ENCODE measurements at regions not wholly inside any gene's neighbourhood (a gene's known extent, or its start where the extent isn't known, plus 50 kb on each side); places are given as distances from the start of the nearest gene placed in this dataset.

DNA sequence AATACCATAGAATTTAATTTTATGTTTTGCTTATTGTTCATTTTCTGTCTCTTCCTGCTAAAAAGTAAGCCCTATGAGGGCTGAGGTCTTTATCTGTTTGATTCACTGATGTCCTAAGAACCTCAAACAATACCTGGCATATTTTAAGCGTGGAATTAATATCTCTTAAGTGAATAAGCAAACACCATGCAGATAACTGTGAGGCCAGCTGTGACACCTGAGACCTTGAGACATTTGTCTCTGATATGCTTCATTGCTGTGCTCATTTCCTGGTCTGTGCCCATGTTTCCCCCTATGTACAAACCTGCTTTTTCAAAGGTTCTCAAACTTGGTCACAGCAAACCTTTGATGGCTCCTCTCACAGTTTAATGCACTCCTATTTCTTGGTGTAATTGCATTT lies 254.6 kb downstream of the COG6 start:
- H3K9me3 Mint-ChIP-seq, result no peaks in the 10 kb centered on the region
- no peaks in the 10 kb centered on the region for H3K4me1 ChIP-seq (ENCODE audit: insufficient read depth, low read length)
- no peak for DNase-seq
- H3K27ac ChIP-seq (ENCODE audit: low read depth, low read length), result no peak overlapping the region
- CTCF ChIA-PET, result no interaction called here
- no peaks in the 10 kb centered on the region for H3K36me3 Mint-ChIP-seq
- POLR2A ChIA-PET, result no interaction called here
- no peaks in the 10 kb centered on the region for H3K27me3 ChIP-seq (ENCODE audit: insufficient read depth, low read length, poor library complexity, severe bottlenecking)
- H3K36me3 ChIP-seq (ENCODE audit: insufficient read depth, low read length), result no peaks in the 10 kb centered on the region
- peaks cover 1 to 11% of the 10 kb centered on the region in 2 donors for H3K27me3 Mint-ChIP-seq
- no peaks in the 10 kb centered on the region for H3K4me1 Mint-ChIP-seq
- no peak overlapping the region for H3K4me3 ChIP-seq (ENCODE audit: low read length)
- H3K4me3 Mint-ChIP-seq, result no peak overlapping the region
- peak overlapping the region in 1 of 8 donors; percentile 38 for H3K27ac Mint-ChIP-seq
- no peaks in the 10 kb centered on the region for H3K9me3 ChIP-seq (ENCODE audit: low read length)

- DNase-seq, result no peak
- H3K9me3 Mint-ChIP-seq, result no peaks in the 10 kb centered on the region
- H3K4me3 Mint-ChIP-seq, result no peak overlapping the region
- Histone ChIP-seq H3K27me3 (ENCODE audit: insufficient read depth, low read length, poor library complexity, severe bottlenecking) (no peaks in the 10 kb centered on the region), H3K4me3 (ENCODE audit: low read length) (no peak overlapping the region), H3K4me1 (ENCODE audit: insufficient read depth, low read length) (no peaks in the 10 kb centered on the region), H3K36me3 (ENCODE audit: insufficient read depth, low read length) (no peaks in the 10 kb centered on the region), H3K9me3 (ENCODE audit: low read length) (no peaks in the 10 kb centered on the region), H3K27ac (ENCODE audit: low read depth, low read length) (no peak overlapping the region)
- H3K27ac Mint-ChIP-seq, result no peak overlapping the region
- CTCF ChIA-PET, result no interaction called here
- H3K36me3 Mint-ChIP-seq, result no peaks in the 10 kb centered on the region
- POLR2A ChIA-PET, result no interaction called here
- no peaks in the 10 kb centered on the region for H3K4me1 Mint-ChIP-seq
- H3K27me3 Mint-ChIP-seq, result peaks cover 1 to 19% of the 10 kb centered on the region in 2 donors
Observed at GRCh38 chr13:39910833-39911232, 255.4 kb downstream of the COG6 start.

GRCh38 chr13:39913339-39913738 lies 257.9 kb downstream of the COG6 start:
- ChIA-PET CTCF (no interaction called here), POLR2A (no interaction called here)
- Mint-ChIP-seq H3K36me3 (peaks cover 0 to 2% (median 0%) of the 10 kb centered on the region in 3 donors), H3K4me3 (no peak overlapping the region), H3K4me1 (no peaks in the 10 kb centered on the region), H3K27ac (peak overlapping the region in 1 of 8 donors; percentile 2), H3K9me3 (no peaks in the 10 kb centered on the region), H3K27me3 (peaks cover 1 to 26% of the 10 kb centered on the region in 2 donors)
- DNase-seq, result no peak
- no peak overlapping the region for H3K4me3 ChIP-seq (ENCODE audit: low read length)
- H3K27ac ChIP-seq (ENCODE audit: low read depth, low read length), result no peak overlapping the region
- H3K4me1 ChIP-seq (ENCODE audit: insufficient read depth, low read length), result no peaks in the 10 kb centered on the region
- H3K27me3 ChIP-seq (ENCODE audit: insufficient read depth, low read length, poor library complexity, severe bottlenecking), result no peaks in the 10 kb centered on the region
- no peaks in the 10 kb centered on the region for H3K36me3 ChIP-seq (ENCODE audit: insufficient read depth, low read length)
- no peaks in the 10 kb centered on the region for H3K9me3 ChIP-seq (ENCODE audit: low read length)

GRCh38 chr13:39913928-39914327 lies 258.5 kb downstream of the COG6 start:
- CTCF ChIA-PET, result no interaction called here
- peaks cover 0 to 2% (median 0%) of the 10 kb centered on the region in 3 donors for H3K36me3 Mint-ChIP-seq

GRCh38 chr13:39915418-39915817 lies 260.0 kb downstream of the COG6 start:
- CTCF ChIA-PET, result interaction anchor here (1.3 kb wide), 1 partner anchor 27 kb away, joined by 3 read pairs; no protein-coding TSS in a partner anchor

More at GRCh38 chr13:39913928-39914327, 258.5 kb downstream of the COG6 start:
- Mint-ChIP-seq H3K9me3 (no peaks in the 10 kb centered on the region), H3K4me1 (no peaks in the 10 kb centered on the region), H3K27ac (no peak overlapping the region), H3K27me3 (peaks cover 1 to 26% of the 10 kb centered on the region in 2 donors), H3K4me3 (no peak overlapping the region)
- Histone ChIP-seq H3K9me3 (ENCODE audit: low read length) (no peaks in the 10 kb centered on the region), H3K36me3 (ENCODE audit: insufficient read depth, low read length) (no peaks in the 10 kb centered on the region), H3K4me1 (ENCODE audit: insufficient read depth, low read length) (no peaks in the 10 kb centered on the region), H3K27me3 (ENCODE audit: insufficient read depth, low read length, poor library complexity, severe bottlenecking) (no peaks in the 10 kb centered on the region), H3K4me3 (ENCODE audit: low read length) (no peak overlapping the region), H3K27ac (ENCODE audit: low read depth, low read length) (no peak overlapping the region)
- DNase-seq, result no peak
- POLR2A ChIA-PET, result no interaction called here

GRCh38 chr13:39916330-39916729 lies 260.9 kb downstream of the COG6 start:
- no peak for DNase-seq
- ChIA-PET POLR2A (no interaction called here), CTCF (interaction anchor here (1.3 kb wide), 1 partner anchor 26 kb away, joined by 3 read pairs; no protein-coding TSS in a partner anchor)
- Mint-ChIP-seq H3K9me3 (peaks cover 0 to under 1% (median 0%) of the 10 kb centered on the region in 5 donors), H3K36me3 (peaks cover 0 to 2% (median 0%) of the 10 kb centered on the region in 3 donors), H3K4me3 (no peak overlapping the region), H3K27me3 (peaks cover 1 to 26% of the 10 kb centered on the region in 2 donors), H3K4me1 (no peaks in the 10 kb centered on the region), H3K27ac (no peak overlapping the region)
- Histone ChIP-seq H3K27ac (ENCODE audit: low read depth, low read length) (no peak overlapping the region), H3K27me3 (ENCODE audit: insufficient read depth, low read length, poor library complexity, severe bottlenecking) (no peaks in the 10 kb centered on the region), H3K4me1 (ENCODE audit: insufficient read depth, low read length) (no peaks in the 10 kb centered on the region), H3K9me3 (ENCODE audit: low read length) (no peaks in the 10 kb centered on the region), H3K36me3 (ENCODE audit: insufficient read depth, low read length) (no peaks in the 10 kb centered on the region), H3K4me3 (ENCODE audit: low read length) (no peak overlapping the region)

More at GRCh38 chr13:39915418-39915817, 260.0 kb downstream of the COG6 start:
- DNase-seq, result no peak
- Histone ChIP-seq H3K27ac (ENCODE audit: low read depth, low read length) (no peak overlapping the region), H3K36me3 (ENCODE audit: insufficient read depth, low read length) (no peaks in the 10 kb centered on the region), H3K9me3 (ENCODE audit: low read length) (no peaks in the 10 kb centered on the region), H3K4me3 (ENCODE audit: low read length) (no peak overlapping the region), H3K4me1 (ENCODE audit: insufficient read depth, low read length) (no peaks in the 10 kb centered on the region), H3K27me3 (ENCODE audit: insufficient read depth, low read length, poor library complexity, severe bottlenecking) (no peaks in the 10 kb centered on the region)
- peaks cover 1 to 26% of the 10 kb centered on the region in 2 donors for H3K27me3 Mint-ChIP-seq
- H3K4me1 Mint-ChIP-seq, result no peaks in the 10 kb centered on the region
- POLR2A ChIA-PET, result no interaction called here
- H3K9me3 Mint-ChIP-seq, result no peaks in the 10 kb centered on the region
- peaks cover 0 to 2% (median 0%) of the 10 kb centered on the region in 3 donors for H3K36me3 Mint-ChIP-seq
- no peak overlapping the region for H3K4me3 Mint-ChIP-seq
- H3K27ac Mint-ChIP-seq, result no peak overlapping the region

GRCh38 chr13:39918620-39919236 lies 263.3 kb downstream of the COG6 start:
- no peak for DNase-seq
- CTCF ChIA-PET, result no interaction called here

DNA sequence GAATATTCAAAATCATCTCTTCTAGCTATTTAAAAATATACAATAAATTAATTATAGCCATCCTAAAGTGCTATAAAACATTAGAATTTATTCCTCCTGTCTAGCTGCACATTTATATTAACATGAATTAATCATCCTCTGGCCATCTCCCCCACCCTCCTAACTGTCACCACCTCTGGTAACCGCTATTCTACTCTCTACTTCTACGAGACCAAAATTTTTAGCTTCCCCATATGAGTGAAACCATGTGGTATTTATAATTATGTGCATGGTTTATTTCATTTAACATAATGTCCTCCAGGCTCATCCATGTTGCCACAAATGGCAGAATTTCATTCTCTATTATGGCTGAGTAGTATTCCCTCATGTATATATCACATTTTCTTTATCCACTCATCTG lies 265.2 kb downstream of the COG6 start:
- no peaks in the 10 kb centered on the region for H3K4me1 Mint-ChIP-seq
- CTCF ChIA-PET, result no interaction called here
- Histone ChIP-seq H3K27me3 (ENCODE audit: insufficient read depth, low read length, poor library complexity, severe bottlenecking) (no peaks in the 10 kb centered on the region), H3K4me1 (ENCODE audit: insufficient read depth, low read length) (no peaks in the 10 kb centered on the region), H3K27ac (ENCODE audit: low read depth, low read length) (no peak overlapping the region), H3K4me3 (ENCODE audit: low read length) (no peak overlapping the region), H3K9me3 (ENCODE audit: low read length) (no peaks in the 10 kb centered on the region), H3K36me3 (ENCODE audit: insufficient read depth, low read length) (no peaks in the 10 kb centered on the region)
- H3K4me3 Mint-ChIP-seq, result no peak overlapping the region
- H3K36me3 Mint-ChIP-seq, result peaks cover 0 to 8% (median 2%) of the 10 kb centered on the region in 3 donors
- H3K9me3 Mint-ChIP-seq, result peaks cover 7 to 15% (median 11%) of the 10 kb centered on the region in 5 donors
- no peak for DNase-seq
- H3K27ac Mint-ChIP-seq, result no peak overlapping the region
- POLR2A ChIA-PET, result no interaction called here
- H3K27me3 Mint-ChIP-seq, result peaks cover 0 to 22% of the 10 kb centered on the region in 2 donors

More at GRCh38 chr13:39918620-39919236, 263.3 kb downstream of the COG6 start:
- Histone ChIP-seq H3K4me1 (ENCODE audit: insufficient read depth, low read length) (no peaks in the 10 kb centered on the region), H3K9me3 (ENCODE audit: low read length) (no peaks in the 10 kb centered on the region), H3K4me3 (ENCODE audit: low read length) (no peak overlapping the region), H3K27ac (ENCODE audit: low read depth, low read length) (no peak overlapping the region), H3K36me3 (ENCODE audit: insufficient read depth, low read length) (no peaks in the 10 kb centered on the region), H3K27me3 (ENCODE audit: insufficient read depth, low read length, poor library complexity, severe bottlenecking) (no peaks in the 10 kb centered on the region)
- Mint-ChIP-seq H3K4me1 (no peaks in the 10 kb centered on the region), H3K9me3 (peaks cover 0 to 7% (median 4%) of the 10 kb centered on the region in 5 donors), H3K27me3 (peaks cover under 1 to 25% of the 10 kb centered on the region in 2 donors), H3K4me3 (no peak overlapping the region), H3K27ac (no peak overlapping the region), H3K36me3 (peaks cover 0 to 2% (median 0%) of the 10 kb centered on the region in 3 donors)
- POLR2A ChIA-PET, result no interaction called here

Data from CD8-positive, alpha-beta memory T cell (primary cell).